NCI-H1694 (cell line): ENCODE measurements at regions not wholly inside any gene's neighbourhood (a gene's known extent, or its start where the extent isn't known, plus 50 kb on each side); places are given as distances from the start of the nearest gene placed in this dataset.
"Not testable (repeated sequence)": the region's sequence is repeated elsewhere in the genome, so short reads cannot be mapped to it uniquely, and the experiment has no call there.

Source experiments
- DNase-seq: peaks from one replicate; lab custom pipeline; 2025; lab: John Stamatoyannopoulos, UW

DNA sequence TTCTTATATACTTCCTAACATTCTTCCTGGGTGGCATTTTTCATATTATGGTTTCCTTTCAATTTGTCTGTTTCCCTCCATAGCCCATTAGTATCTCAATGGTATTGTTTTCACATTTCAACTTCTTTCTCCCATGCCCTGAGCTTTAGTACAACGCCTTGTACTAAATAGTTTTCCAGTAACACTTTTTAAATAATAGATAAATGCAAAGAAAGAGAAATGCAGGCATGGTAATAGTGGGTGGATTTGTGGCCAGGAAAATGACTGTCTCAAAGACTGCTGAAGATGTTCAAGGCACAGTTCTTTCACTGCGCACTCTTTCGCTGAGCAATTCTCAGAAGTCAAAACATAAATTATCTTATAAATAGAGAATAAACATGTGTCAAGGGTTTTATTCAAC is 145.1 kb downstream of the LCA5 start:
- DNase-seq, result no peak

DNA sequence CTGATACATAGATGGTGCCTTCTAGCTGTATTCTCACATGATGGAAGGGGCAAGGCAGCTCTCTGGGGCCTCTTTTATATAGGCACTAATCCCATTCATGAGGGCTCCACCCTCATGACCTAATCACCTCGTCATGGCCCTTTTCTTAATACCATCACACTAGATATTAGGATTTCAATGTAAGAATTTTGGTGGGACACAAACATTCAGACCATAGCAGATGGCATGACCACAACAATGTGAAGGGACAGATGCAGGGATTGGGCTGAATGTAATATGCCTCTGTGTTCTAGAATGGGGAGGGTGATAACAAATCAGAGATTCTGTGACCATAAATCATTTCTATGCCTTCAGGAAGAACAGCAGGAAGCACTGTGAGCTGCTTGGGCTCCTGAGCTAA is 145.8 kb downstream of the LCA5 start:
- DNase-seq, result no peak

DNA sequence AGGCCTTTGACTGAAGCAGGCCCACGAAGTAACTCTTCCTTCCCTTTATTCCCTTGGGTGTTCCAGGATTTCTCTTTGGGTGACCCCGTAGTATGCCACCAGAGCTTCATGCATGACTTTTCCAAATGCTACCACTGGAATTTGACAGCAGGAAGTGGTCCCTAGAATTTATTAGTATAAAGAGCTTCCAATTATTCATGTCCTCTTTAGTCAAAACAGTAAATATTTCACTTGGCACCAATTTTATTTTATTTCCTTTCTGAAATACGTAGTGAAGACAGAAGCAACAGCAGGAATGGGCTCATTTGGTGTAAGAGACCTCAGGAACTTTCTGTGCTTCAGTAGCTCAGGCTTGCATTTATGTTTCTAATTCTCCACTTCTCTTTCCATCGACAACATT is 151.3 kb downstream of the LCA5 start:
- no peak for DNase-seq

DNA sequence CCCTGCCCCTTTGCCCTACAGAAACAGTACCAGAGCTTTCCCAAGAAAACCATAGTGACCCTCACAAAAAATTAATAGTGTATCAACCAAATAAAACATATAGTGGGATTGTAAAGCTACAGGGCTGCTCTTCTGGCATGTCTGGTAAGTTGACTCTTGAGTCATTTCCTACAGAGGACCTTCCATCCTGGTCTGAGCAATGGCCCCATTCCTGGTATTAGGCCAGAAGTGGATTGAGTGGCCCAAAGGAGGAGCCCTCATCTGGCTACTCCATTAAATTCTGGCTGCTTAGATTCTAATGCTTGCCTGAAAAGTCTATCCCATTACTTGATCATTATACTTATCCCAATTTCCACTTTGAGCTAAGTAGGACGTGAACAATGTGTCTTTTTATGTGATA is 150.9 kb upstream of the HMGN3 start:
- no peak for DNase-seq

DNA sequence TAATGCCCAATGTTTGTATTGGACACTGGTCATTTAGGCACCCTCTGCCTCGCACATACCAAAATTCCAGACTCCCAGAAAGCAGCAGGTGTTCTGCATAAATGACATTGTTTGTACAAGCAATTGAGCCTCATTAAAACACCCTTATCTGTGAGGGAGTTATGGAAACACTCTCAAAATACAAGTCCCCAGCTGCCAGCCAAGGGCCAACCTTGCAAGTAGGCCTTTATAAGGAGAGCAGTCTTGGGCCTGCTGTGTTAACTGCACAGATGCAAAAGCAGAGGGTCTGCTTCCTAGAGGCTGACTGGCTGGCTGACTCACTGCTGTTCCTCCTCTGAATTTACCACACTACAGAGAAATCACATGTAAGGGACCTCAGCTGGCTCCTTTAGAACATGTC is 150.4 kb upstream of the HMGN3 start:
- no peak for DNase-seq

DNA sequence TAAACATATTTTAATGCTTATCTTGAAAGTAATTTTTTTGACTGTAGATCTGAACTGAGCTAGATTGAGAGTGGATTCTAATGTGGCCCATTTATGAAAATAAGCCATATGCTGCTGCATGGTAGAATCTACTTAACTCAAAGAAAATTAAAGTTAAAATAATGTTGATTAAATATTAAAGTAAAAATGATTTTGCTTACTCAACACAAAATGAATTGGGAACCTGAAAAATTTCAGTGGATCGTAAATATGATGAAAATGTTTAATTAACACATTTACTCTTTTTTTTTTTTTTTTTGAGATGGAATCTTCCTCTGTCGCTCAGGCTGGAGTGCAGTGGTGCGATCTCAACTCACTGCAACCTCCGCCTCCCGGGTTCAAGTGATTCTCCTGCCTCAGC is 144.5 kb upstream of the HMGN3 start:
- DNase-seq, result no peak

DNA sequence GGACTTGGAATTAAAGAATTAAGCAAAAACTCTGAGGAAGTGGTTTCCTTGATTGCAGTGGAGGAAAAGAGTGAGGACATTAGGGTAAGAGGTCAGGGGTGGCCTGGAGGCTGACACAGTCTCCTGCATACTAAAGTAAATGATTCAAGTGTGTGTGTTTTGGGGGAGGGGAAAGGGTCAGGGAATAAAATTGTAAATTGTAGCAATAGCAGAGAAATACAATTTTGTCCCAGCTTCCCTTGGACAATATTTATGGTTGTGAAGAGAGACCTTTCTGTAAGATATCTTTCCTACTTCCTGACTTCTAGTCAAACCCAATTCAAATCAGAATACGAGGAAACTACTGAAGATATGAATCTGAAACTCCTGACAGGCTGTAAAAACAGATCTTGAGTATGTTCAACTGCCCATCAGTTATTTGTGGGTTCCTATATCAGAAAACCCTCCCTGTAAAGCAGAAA is 143.4 kb upstream of the HMGN3 start:
- no peak for DNase-seq

DNA sequence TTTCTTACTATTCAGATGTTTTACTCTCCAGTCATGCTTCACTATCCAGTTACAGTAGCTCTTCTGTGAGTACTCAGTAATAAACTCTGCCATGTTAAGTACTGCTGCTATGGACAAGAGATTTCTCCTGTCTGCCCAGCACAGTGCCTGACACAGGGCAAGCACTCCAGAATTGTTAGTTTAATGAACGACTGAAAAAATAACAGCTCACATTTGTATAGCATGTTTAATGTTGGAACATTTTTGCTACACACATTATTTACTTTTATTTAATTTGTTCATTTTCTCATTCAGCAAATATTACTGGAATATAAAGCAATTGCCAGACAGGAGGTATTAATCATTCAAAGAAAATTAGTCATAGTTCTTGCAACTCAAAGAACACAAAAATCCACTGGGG is 142.6 kb upstream of the HMGN3 start:
- no peak for DNase-seq

DNA sequence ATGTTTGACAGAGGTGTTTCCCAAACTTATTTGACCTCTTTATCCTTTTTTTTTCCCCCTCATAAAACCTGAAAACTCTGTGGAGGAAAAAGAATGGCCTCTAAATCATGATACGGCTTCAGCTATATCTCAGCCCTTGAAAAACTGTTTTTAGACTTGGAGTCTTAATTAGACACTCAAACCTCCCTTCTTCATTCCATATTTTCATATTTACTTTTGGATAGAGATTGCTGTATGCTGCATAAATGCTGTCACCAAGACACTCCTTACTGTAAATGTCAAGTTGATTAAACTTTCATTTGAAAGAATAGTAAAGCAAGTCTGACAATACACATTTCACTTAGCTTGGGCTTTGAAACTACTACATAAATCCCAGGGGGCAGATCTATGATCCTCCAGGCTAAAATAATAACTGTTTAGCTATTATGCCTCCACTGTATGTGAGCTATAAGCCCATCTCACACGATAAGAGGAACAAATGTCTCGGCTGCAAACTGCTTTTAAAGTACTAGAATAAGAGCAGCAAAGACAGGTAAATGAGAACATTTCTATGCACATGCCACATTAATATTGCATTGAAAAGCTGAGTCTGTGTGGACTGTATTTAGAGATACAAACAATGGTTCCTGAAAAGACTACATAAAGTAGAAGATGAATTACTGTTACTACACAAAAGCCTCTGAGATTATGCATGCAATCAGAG is 141.3 kb upstream of the HMGN3 start:
- no peak for DNase-seq

DNA sequence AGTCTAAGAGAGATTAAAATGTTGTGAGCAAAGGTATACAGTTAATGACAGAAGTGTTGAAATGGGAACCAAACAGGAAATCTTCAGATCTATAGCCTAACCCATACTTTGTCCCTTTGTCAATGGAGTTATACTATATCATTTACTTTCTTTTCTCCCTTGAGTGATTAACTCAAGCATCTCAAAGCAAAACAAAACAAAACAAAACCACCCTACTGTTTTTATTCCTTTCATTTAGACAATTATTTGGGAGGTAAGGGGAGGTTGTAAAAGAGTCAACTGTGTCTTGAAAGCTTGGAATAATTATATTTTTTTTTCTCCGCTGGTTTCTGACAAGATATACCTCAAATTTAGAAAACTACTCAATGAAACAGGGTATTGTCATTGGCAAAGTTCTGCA is 139.8 kb upstream of the HMGN3 start:
- DNase-seq, result no peak

DNA sequence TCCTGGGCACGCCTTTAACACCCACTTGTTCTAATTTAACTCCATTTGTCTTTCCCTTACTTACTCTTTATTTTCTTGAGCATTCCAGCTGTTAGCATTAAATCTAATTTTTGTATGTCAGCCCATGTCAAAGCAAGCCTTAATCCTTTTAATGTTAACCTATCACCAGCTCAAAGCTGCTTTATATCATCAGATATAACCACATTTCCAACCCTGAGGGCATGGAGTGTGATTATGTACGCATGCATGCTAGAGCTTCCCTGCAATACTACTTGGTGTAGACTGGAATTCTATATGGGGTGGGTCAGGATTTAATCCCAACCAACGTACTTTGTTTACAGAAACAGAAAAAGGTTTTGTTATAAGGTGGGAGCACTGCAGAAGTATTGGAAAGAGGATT is 139.4 kb upstream of the HMGN3 start:
- no peak for DNase-seq

DNA sequence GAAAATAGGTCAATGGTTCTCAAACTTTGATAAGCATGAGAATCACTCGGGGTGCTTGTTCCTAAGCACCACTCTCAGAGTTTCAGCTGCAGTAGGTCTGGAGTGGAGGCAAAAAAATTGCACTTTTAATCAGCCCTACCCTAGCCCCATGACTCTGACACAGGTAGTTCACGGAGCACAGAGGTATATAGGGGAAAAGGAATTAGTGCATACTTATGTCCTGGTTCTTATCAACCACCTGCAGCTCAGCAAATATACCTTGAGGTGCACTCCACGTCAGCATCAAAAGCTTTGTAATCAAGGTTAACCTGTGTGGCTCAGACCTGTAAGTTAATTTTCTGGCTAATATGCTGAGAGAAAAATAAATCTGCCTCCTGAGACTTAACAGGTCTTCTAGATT is 138.8 kb upstream of the HMGN3 start:
- DNase-seq, result no peak

DNA sequence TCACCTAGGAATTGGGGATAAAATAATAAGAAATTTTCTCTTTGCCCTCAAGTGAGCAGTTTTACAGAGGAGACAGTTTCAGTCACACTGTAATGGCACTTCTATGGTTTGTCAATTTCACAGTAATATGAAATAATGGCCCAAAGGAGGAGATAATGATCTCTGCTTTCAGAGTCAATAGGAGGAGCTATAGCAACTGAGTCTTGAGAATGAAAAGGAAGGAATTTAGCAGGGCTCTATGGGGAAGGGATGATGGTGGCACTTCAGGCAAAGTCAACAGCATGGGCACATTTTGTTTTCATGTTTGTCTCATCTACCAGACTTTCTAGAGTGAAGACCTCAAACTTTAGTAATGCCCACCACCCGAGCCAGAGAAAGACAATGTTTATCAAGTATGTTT is 138.3 kb upstream of the HMGN3 start:
- DNase-seq, result no peak

DNA sequence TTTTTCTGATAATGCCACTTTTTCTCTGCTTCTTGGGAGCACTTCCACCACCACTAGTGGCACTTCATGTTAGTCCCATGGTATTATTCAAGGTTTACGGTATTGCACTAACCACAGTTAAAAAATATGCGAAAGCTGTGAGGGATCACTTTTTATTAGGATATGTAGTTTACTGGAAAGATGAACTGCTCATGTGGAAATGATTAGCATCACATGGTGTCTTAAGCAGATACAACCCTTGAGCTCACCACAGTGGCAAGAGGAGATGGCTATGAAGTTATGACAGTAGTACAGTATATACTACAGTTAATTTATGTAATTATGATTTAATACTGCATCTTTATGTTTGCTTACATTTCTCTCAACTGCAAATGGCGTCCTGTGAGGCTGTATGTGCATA is 134.5 kb upstream of the HMGN3 start:
- DNase-seq, result no peak

DNA sequence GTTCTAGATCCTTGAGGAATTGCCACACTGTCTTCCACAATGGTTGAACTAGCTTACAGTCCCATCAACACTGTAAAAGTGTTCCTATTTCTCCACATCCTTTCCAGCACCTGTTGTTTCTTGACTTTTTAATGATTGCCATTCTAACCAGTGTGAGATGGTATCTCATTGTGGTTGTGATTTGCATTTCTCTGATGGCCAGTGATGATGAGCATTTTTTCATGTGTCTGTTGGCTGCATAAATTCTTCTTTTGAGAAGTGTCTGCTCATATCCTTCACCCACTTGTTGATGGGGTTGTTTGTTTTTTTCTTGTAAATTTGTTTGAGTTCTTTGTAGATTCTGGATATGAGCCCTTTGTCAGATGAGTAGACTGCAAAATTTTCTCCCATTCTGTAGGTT is 129.0 kb upstream of the HMGN3 start:
- not testable (repeated sequence) for DNase-seq

DNA sequence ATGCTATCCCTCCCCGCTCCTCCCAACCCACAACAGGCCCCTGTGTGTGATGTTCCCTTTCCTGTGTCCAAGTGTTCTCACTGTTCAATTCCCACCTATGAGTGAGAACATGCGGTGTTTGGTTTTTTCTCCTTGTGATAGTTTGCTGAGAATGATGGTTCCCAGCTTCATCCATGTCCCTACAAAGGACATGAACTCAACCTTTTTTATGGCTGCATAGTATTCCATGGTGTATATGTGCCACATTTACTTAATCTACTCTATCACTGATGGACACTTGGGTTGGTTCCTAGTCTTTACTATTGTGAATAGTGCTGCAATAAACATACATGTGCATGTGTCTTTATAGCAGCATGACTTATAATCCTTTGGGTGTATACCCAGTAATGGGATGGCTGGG is 126.6 kb upstream of the HMGN3 start:
- not testable (repeated sequence) for DNase-seq

DNA sequence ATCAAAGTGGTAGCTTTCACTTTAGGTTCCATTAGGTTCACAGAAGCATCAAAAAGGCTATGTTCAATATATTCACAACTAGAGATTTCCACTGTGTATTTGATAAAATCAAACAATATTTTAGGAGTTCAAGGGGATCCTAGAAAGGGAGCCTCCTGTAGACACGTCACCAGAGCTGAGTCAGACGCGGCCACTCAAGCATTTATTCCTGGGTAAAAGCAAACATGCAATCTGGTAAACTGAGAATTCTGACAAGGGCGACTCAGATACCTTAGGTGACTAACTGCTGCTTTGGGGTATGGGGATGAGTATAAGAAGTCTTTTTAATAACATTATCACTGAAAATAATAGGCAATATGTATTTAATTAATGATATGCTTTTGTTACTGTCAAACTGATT is 118.7 kb upstream of the HMGN3 start:
- no peak for DNase-seq

DNA sequence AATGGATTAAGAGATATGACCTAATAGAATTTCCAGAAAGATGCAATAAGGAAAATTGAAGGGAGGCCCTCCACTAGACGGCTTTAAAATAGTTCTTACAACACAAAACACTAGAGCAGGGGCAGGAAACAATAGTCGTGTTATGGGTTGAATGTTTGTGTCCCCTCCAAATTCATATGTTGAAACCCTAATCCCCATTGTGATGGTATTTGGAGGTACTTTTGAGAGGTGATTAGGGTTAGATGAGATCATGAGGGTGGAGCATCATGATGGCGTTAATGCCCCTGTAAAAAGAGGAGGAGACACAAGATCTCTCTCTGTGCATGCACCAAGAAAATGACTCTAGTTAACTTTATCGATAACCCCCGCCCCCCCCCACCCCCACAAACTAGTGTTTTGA is 104.0 kb upstream of the HMGN3 start:
- DNase-seq, result no peak

DNA sequence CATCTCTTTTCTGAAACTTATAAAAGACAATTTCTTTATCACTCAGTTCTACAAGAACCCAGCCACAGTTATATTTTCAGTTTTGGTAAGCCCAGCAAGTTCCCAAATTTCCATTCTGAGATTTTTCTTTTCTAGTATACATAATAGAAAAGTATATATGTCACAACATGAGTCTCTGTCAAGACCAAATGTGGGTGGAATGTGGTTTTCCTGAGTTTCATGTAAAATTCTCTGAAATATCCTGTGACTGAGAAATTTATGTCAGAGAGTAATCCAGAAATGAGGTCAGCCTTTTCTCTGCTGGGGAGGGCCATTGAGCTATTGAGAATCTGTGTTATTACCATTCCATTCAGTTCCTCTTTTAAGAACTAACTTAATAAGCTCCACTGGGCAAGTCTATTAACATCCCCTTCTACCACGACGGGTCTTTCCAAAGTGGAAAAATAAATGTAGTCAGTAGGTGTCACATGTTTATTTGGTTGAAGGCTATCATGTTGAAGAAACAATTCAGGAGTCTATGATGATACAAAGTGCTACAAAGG is 100.7 kb upstream of the HMGN3 start:
- DNase-seq, result no peak

DNA sequence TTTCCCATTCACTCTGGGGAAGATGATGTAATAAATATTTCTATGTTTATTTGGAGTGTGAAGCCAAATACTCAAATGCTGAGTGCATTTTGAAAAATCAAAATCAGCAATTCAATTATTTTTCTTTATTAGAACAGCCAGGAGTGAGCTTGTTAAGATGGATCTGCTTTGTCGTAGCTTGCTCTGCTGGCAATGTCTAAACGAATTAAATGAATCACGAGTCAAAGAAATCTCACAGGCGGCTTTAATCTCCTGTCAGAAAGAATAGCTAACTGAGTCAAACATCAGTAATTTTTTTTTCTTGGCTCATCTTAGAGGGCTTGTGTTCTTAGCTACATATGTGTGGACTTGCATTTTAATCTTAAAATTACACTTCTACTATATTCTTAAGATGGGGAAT is 100.2 kb upstream of the HMGN3 start:
- no peak for DNase-seq

DNA sequence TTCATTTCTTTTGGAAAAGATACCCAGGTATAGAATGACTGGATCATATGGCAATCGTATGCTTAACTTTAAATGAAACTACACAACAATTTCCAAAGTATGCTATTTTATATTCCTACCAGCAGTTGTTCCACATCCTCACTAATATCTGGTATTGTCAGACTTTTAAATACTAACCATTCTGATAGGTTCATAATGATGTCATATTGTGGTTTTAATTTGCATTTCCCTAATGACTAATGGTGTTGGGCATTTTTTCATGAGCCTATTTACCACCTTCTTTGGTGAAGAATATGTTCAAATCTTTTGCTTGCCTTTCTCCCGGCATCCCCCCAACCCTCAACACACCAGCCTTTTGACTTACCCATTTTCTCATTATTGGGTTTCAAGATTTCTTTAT is 96.2 kb upstream of the HMGN3 start:
- no peak for DNase-seq

DNA sequence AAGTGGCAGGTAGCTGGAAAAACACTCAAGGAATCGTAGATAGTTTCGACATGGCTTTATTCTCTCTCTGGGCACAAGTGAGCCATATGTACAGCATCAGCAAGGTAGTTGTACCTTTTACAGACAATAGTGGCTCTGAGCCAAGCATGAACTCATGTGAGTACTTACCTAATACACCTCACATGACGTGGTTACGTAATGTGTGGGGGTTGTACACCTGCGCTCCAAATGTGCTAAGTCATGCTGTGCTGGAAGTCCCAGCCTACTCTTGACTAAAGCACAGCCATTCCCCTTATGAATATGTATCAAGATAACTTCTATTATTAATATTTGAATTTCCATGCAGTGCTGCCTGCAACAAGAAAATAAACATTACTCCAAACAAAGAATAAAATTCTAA is 78.8 kb upstream of the HMGN3 start:
- DNase-seq, result no peak

DNA sequence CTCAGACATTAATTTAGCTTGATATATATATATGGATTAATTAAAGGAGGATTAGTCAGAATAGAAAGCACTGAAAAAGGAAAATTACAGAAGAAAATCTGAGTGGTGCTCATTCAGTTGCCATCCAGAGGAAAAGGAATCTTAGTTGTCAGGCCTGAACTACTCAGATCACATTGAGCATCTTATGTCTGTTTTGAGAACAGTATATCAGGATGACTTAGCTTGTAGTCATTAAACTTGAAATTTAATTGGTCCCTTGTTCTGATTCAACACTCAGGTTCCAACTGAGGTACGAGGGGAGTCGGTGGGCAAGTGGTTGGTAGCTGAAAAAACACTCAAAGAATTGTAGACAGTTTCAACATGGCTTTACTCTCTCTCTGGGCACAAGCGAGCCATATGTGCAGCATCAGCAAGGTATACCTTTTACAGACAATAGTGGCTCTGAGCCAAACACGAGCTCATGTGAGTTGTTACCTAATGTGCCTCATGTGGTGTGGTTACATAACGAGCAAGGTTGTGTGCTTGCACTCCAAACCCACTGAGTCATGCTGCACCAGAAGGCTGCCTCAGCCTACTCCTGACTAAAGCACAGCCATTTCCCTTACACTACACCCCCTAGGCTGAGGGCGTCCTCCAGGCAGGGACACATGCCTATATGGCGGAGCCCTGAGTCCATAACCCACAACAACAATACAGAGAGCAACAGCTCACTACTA is 73.0 kb upstream of the HMGN3 start:
- no peak for DNase-seq

DNA sequence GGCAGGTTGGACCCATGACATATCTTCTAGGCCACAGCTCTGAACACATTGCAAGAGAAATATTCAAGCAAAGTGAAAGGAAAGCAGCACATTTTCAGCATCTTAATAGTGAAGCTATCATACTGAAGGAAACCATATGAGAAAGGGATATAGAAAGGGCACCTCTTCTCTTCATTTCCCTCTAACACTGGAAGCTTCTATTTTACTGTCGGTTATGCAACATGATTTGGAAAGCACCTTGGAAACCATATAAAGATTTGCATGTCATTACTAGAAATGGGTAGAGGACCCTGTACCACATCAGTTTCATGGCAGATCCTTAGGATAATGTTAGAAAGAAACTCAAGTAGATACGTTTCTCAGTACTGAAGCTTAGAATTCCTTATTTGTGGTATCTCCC is 70.5 kb upstream of the HMGN3 start:
- DNase-seq, result no peak
